GM21529 (cell line): ENCODE measurements at regions not wholly inside any gene's neighbourhood (a gene's known extent, or its start where the extent isn't known, plus 50 kb on each side); places are given as distances from the start of the nearest gene placed in this dataset.
"Not testable (repeated sequence)": the region's sequence is repeated elsewhere in the genome, so short reads cannot be mapped to it uniquely, and the experiment has no call there.

ENCODE experiments used
- ATAC-seq: cut with Tn5 transposase; IDR thresholded peaks from one replicate; pipeline ENCODE4 v1.9.1; 2021; ENCODE audit not compliant: unreplicated experiment

- not testable (repeated sequence) for ATAC-seq
Observed at GRCh38 chr9:41839786-41840185, 289.4 kb downstream of the CNTNAP3B start.

- not testable (repeated sequence) for ATAC-seq
Observed at GRCh38 chr9:41838953-41839352, 290.3 kb downstream of the CNTNAP3B start.

GRCh38 chr9:41838562-41838851 lies 290.7 kb downstream of the CNTNAP3B start:
- ATAC-seq = not testable (repeated sequence)

- ATAC-seq = not testable (repeated sequence)
Observed at GRCh38 chr9:41837684-41838561, 291.3 kb downstream of the CNTNAP3B start.

GRCh38 chr9:41833108-41833507 lies 296.1 kb downstream of the CNTNAP3B start:
- not testable (repeated sequence) for ATAC-seq

GRCh38 chr9:41824723-41825122 lies 304.5 kb downstream of the CNTNAP3B start:
- ATAC-seq = not testable (repeated sequence)

- ATAC-seq = not testable (repeated sequence)
Observed at GRCh38 chr9:41802706-41803105, 326.5 kb downstream of the CNTNAP3B start.

- ATAC-seq = not testable (repeated sequence)
Observed at GRCh38 chr9:41798684-41799083, 330.5 kb downstream of the CNTNAP3B start.

- ATAC-seq = not testable (repeated sequence)
Observed at GRCh38 chr9:41790719-41791363, 338.4 kb downstream of the CNTNAP3B start.

- ATAC-seq = not testable (repeated sequence)
Observed at GRCh38 chr9:41790007-41790406, 339.2 kb downstream of the CNTNAP3B start.

- ATAC-seq = not testable (repeated sequence)
Observed at GRCh38 chr9:41789387-41789786, 339.8 kb downstream of the CNTNAP3B start.

- not testable (repeated sequence) for ATAC-seq
Observed at GRCh38 chr9:41787951-41788350, 341.3 kb downstream of the CNTNAP3B start.

- ATAC-seq = not testable (repeated sequence)
Observed at GRCh38 chr9:41787270-41787669, 342.0 kb downstream of the CNTNAP3B start.

- ATAC-seq = not testable (repeated sequence)
Observed at GRCh38 chr9:41784006-41784405, 345.2 kb downstream of the CNTNAP3B start.

- not testable (repeated sequence) for ATAC-seq
Observed at GRCh38 chr9:41783070-41783810, 346.0 kb downstream of the CNTNAP3B start.

GRCh38 chr9:41781899-41782298 lies 347.3 kb downstream of the CNTNAP3B start:
- ATAC-seq = not testable (repeated sequence)

GRCh38 chr9:41779897-41780406 lies 349.3 kb downstream of the CNTNAP3B start:
- ATAC-seq = not testable (repeated sequence)

GRCh38 chr9:41779192-41779591 lies 350.0 kb downstream of the CNTNAP3B start:
- not testable (repeated sequence) for ATAC-seq

GRCh38 chr9:41778535-41779071 lies 350.6 kb downstream of the CNTNAP3B start:
- not testable (repeated sequence) for ATAC-seq

GRCh38 chr9:41777536-41777935 lies 351.7 kb downstream of the CNTNAP3B start:
- not testable (repeated sequence) for ATAC-seq

GRCh38 chr9:41772541-41772940 lies 356.7 kb downstream of the CNTNAP3B start:
- not testable (repeated sequence) for ATAC-seq
